HG02852 (cell line): ENCODE measurements at regions not wholly inside any gene's neighbourhood (a gene's known extent, or its start where the extent isn't known, plus 50 kb on each side); places are given as distances from the start of the nearest gene placed in this dataset.
"Not testable (repeated sequence)": the region's sequence is repeated elsewhere in the genome, so short reads cannot be mapped to it uniquely, and the experiment has no call there.

ENCODE experiments used
- ATAC-seq: cut with Tn5 transposase; IDR thresholded peaks from one replicate; pipeline ENCODE4 v1.9.1; 2021; ENCODE audit warnings: mild to moderate bottlenecking, moderate library complexity; ENCODE audit not compliant: unreplicated experiment

GRCh38 chr11:92168936-92169335 lies 55.7 kb upstream of the FAT3 start:
- ATAC-seq, result no peak

- no peak for ATAC-seq
Measured at GRCh38 chr11:92167571-92167970, 57.0 kb upstream of the FAT3 start.

GRCh38 chr11:92166335-92166734 lies 58.3 kb upstream of the FAT3 start:
- no peak for ATAC-seq

- ATAC-seq, result no peak
Measured at GRCh38 chr11:92163879-92164278, 60.7 kb upstream of the FAT3 start.

GRCh38 chr11:92162776-92163175 lies 61.8 kb upstream of the FAT3 start:
- ATAC-seq, result no peak

- ATAC-seq, result no peak
Measured at GRCh38 chr11:92159931-92160330, 64.7 kb upstream of the FAT3 start.

- ATAC-seq, result not testable (repeated sequence)
Measured at GRCh38 chr11:92157390-92157789, 67.2 kb upstream of the FAT3 start.

- ATAC-seq, result no peak
Measured at GRCh38 chr11:92154611-92155010, 70.0 kb upstream of the FAT3 start.

- no peak for ATAC-seq
Measured at GRCh38 chr11:92154110-92154509, 70.5 kb upstream of the FAT3 start.

- ATAC-seq, result no peak
Measured at GRCh38 chr11:92153542-92153941, 71.1 kb upstream of the FAT3 start.

- no peak for ATAC-seq
Measured at GRCh38 chr11:92152245-92152644, 72.4 kb upstream of the FAT3 start.

GRCh38 chr11:92149996-92150395 lies 74.6 kb upstream of the FAT3 start:
- no peak for ATAC-seq

- no peak for ATAC-seq
Measured at GRCh38 chr11:92141725-92142124, 82.9 kb upstream of the FAT3 start.

- no peak for ATAC-seq
Measured at GRCh38 chr11:92141159-92141558, 83.5 kb upstream of the FAT3 start.

GRCh38 chr11:92140021-92140420 lies 84.6 kb upstream of the FAT3 start:
- no peak for ATAC-seq

- no peak for ATAC-seq
Measured at GRCh38 chr11:92138296-92138695, 86.3 kb upstream of the FAT3 start.

GRCh38 chr11:92137747-92138146 lies 86.9 kb upstream of the FAT3 start:
- no peak for ATAC-seq

GRCh38 chr11:92136797-92137196 lies 87.8 kb upstream of the FAT3 start:
- ATAC-seq, result no peak

GRCh38 chr11:92131289-92131865 lies 93.2 kb upstream of the FAT3 start:
- no peak for ATAC-seq

- no peak for ATAC-seq
Measured at GRCh38 chr11:92130421-92130831, 94.2 kb upstream of the FAT3 start.

GRCh38 chr11:92129811-92130210 lies 94.8 kb upstream of the FAT3 start:
- no peak for ATAC-seq

- no peak for ATAC-seq
Measured at GRCh38 chr11:92128026-92128425, 96.6 kb upstream of the FAT3 start.

- ATAC-seq, result no peak
Measured at GRCh38 chr11:92125321-92125720, 99.3 kb upstream of the FAT3 start.
